ENCODE measurements at regions not wholly inside any gene's neighbourhood (a gene's known extent, or its start where the extent isn't known, plus 50 kb on each side); places are given as distances from the start of the nearest gene placed in this dataset.

DNA sequence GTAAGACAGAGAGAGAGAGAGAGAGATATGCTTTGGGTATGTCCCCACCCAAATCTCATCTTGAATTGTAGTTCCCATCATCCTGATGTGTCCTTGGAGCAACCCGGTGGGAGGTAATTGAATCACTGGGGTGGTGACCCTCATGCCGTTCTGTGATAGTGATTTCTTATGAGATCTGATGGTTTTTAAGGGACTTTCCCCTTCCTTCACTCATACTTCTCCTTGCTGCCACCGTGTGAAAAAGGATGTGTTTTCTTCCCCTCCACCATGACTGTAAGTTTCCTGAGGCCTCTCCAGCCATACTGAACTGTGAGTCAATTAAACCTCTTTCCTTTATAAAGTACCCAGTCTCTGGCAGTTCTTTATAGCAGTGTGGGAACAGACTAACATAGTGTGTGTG lies 60.3 kb downstream of the EOMES start:
- TF ChIP-seq ZBTB20 (tag by site-specific recombination; IDR thresholded peaks at IDR 0.05) (no peak), ZNF555 (tag by site-specific recombination; conservative IDR thresholded peaks at IDR 0.05) (no peak), ZNF133 (tag by site-specific recombination; IDR thresholded peaks at IDR 0.05) (no peak), TRIM28 (IDR thresholded peaks at IDR 0.05; ENCODE audit: borderline replicate concordance, low read length) (no peak), ZNF548 (tag by site-specific recombination; IDR thresholded peaks at IDR 0.05) (no peak), ZNF785 (tag by site-specific recombination; IDR thresholded peaks at IDR 0.05) (no peak), ZNF513 (tag by site-specific recombination; IDR thresholded peaks at IDR 0.05) (no peak), ZNF184 (tag by site-specific recombination; IDR thresholded peaks at IDR 0.05) (no peak)
- TF ChIP-seq, protein P1, sequence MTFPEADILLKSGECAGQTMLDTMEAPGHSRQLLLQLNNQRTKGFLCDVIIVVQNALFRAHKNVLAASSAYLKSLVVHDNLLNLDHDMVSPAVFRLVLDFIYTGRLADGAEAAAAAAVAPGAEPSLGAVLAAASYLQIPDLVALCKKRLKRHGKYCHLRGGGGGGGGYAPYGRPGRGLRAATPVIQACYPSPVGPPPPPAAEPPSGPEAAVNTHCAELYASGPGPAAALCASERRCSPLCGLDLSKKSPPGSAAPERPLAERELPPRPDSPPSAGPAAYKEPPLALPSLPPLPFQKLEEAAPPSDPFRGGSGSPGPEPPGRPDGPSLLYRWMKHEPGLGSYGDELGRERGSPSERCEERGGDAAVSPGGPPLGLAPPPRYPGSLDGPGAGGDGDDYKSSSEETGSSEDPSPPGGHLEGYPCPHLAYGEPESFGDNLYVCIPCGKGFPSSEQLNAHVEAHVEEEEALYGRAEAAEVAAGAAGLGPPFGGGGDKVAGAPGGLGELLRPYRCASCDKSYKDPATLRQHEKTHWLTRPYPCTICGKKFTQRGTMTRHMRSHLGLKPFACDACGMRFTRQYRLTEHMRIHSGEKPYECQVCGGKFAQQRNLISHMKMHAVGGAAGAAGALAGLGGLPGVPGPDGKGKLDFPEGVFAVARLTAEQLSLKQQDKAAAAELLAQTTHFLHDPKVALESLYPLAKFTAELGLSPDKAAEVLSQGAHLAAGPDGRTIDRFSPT (tag by site-specific recombination; IDR thresholded peaks at IDR 0.05), result no peak
- ChIA-PET POLR2A (no interaction called here), CTCF (interaction anchor here (0.9 kb wide), 1 partner anchor 10 kb away, joined by 3 read pairs; no protein-coding TSS in a partner anchor)
- no peaks in the 10 kb centered on the region for H3K36me3 ChIP-seq (ENCODE audit: control insufficient read depth in 2 of 2, insufficient read depth in 1 of 2, low read length in 2 of 2)
- H3K27ac ChIP-seq (ENCODE audit: extremely low read depth, low read depth, low read length), result no peak overlapping the region
- no peaks in the 10 kb centered on the region for H3K9me3 ChIP-seq (ENCODE audit: control insufficient read depth, insufficient read depth, low read depth, low read length)
- H3K4me1 ChIP-seq (ENCODE audit: control insufficient read depth, insufficient read depth, low read length), result no peaks in the 10 kb centered on the region
- H3K4me3 ChIP-seq (ENCODE audit: low read depth, low read length), result no peak overlapping the region

- no peaks in the 10 kb centered on the region for H3K4me1 ChIP-seq (ENCODE audit: control insufficient read depth, insufficient read depth, low read length)
- ChIA-PET POLR2A (no interaction called here), CTCF (interaction anchor here (0.7 to 1.0 kb wide), 5 partner anchors 11 to 525 kb away, joined by 3 to 4 read pairs (median 3); no protein-coding TSS in a partner anchor)
Observed at GRCh38 chr3:27659279-27660021, 62.7 kb downstream of the EOMES start.

More at GRCh38 chr3:27659279-27660021, 62.7 kb downstream of the EOMES start:
- peak; percentile 33 for TF ChIP-seq ZNF654 (tag by site-specific recombination; IDR thresholded peaks at IDR 0.05; ENCODE audit: low read depth)
- TF ChIP-seq OSR2 (tag by site-specific recombination; IDR thresholded peaks at IDR 0.05), result no peak
- TF ChIP-seq PRDM10 (tag by site-specific recombination; IDR thresholded peaks at IDR 0.05), result 0 out of 2 replicates have a peak, but pooled peaks have one; percentile 21
- no peak overlapping the region for H3K4me3 ChIP-seq (ENCODE audit: low read depth, low read length)
- no peak overlapping the region for H3K27ac ChIP-seq (ENCODE audit: extremely low read depth, low read depth, low read length)
- H3K36me3 ChIP-seq (ENCODE audit: control insufficient read depth in 2 of 2, insufficient read depth in 1 of 2, low read length in 2 of 2), result no peaks in the 10 kb centered on the region
- H3K9me3 ChIP-seq (ENCODE audit: control insufficient read depth, insufficient read depth, low read depth, low read length), result no peaks in the 10 kb centered on the region

Measured in HEK293 (cell line).